HG03039 (cell line): ENCODE measurements at regions not wholly inside any gene's neighbourhood (a gene's known extent, or its start where the extent isn't known, plus 50 kb on each side); places are given as distances from the start of the nearest gene placed in this dataset.

ENCODE experiments used
- ATAC-seq: cut with Tn5 transposase; IDR thresholded peaks from one replicate; pipeline ENCODE4 v1.9.1; 2021; ENCODE audit warnings: mild to moderate bottlenecking, moderate library complexity; ENCODE audit not compliant: unreplicated experiment

GRCh38 chr5:117210796-117211195, 636.2 kb upstream of the SEMA6A start:
- no peak for ATAC-seq

DNA sequence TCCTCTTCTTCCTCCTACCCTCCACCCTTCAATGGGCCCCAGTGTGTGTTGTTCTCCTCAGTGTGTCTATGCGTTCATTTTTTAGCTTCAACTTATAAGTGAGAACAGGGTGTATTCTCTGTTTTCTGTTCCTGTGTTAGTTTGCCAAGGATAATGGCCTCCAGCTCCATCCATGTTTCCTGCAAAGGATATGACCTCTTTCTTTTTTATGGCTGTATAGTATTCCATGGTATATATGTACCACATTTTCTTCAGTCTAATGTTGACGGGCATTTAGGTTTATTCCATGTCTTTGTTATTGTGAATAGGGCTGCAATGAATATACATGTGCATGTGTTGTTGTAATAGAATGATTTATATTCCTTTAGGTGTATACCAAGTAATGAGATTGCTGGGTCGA, 634.9 kb upstream of the SEMA6A start:
- no peak for ATAC-seq

DNA sequence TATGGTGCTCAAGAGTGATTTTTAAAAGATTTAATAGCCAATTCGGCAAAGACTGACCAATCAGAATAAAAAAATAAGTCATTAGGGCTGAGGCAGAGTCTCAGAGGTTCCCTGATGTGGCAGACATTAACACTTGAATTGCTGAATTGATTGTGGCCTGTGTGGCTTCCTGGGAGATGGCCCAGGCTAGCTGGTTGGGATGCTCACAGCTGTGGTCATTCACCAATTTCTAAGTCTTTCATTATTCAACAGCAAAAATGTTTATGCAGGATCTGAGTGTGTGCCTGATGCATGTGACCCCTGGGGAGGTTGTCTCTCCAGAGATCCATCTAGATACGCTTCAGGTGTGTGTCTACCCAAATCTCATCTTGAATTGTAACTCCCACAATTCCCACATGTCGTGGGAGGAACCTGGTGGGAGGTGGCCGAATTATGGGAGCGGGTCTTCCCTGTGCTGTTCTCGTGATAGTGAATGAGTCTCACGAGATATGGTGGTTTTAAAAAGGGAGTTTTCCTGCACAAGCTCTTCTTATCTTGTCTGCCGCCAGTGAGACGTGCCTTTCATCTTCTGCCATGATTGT, 632.6 kb upstream of the SEMA6A start:
- ATAC-seq = no peak

DNA sequence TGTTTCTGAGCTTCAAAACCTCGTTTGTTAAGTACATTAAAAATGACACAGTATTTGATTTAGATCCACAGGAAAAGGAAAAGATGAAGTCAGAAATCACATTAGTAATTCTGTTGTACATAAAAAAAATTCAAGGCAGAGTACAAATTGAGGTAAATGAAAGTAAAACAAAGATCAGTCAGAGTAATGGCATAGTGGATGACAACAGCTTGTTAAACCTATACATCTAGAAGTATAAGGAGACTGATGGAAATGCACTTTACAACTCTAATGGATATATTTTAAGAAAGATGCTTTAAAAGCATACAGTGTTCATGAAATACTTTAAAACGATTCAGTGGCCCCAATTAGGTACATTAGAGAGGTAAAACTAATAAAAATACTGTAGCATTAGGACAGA, 631.3 kb upstream of the SEMA6A start:
- ATAC-seq = no peak

GRCh38 chr5:117204926-117205869, 630.6 kb upstream of the SEMA6A start:
- no peak for ATAC-seq

DNA sequence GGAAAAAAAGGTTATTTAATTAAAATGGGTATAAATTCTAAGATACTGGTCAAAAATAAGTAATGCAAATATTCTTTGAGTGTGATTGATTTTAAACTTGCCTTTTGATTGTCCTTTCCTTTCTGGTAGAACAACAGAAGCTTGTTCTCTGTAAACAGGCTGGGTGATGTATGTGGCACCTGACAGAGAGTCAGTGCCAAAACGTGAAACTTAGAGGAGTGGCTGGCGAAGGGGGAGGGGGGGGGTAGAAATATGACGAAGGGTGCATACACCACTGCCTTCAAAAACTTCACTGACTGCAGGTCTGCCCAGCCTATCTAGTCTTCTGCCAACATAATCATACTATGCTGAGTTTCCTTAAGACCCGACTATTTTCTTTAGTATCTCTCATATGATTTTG, 629.8 kb upstream of the SEMA6A start:
- ATAC-seq = no peak

GRCh38 chr5:117203584-117203983, 629.0 kb upstream of the SEMA6A start:
- no peak for ATAC-seq

DNA sequence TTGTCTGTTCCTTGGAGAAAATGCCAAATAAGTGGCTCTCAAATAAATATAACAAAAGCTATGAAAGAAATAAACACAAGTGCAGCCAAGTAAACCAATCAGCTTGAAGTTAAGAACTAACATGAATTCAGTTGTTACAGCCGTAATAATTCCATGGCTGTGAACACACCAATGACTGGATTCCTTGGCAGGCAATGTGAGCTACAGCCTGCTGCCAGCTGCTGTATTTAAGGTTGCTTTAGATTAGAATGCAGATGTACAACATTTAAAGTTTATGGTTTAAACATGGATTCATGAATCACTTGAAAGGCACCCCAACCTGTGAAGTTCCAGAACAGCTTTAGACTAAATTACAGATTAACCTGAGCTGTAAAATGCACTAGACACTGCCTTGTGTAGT, 626.4 kb upstream of the SEMA6A start:
- ATAC-seq = no peak

GRCh38 chr5:117195076-117195475, 620.5 kb upstream of the SEMA6A start:
- no peak for ATAC-seq

- no peak for ATAC-seq
Observed at GRCh38 chr5:117191251-117191650, 616.6 kb upstream of the SEMA6A start.

DNA sequence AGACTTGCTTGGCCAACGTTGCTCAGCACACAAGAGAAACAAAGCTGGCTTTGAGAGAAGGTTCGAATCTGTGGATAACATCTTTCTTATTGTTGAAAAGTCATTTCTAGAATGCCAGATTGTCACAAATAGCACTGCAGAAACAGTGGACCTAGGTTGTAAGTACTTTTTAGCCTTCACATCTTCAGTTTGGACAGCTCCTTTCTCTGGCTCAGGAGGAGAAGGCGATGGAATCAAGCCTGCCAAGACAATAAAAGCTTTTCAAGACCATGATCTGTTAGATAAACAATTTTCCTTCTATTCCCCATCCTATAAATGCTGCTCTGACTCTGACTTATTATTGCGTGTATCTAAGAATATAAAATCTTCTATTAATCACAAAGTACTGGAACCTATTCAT, 615.2 kb upstream of the SEMA6A start:
- ATAC-seq = no peak

- no peak for ATAC-seq
Observed at GRCh38 chr5:117188211-117188610, 613.6 kb upstream of the SEMA6A start.

- no peak for ATAC-seq
Observed at GRCh38 chr5:117186751-117187150, 612.1 kb upstream of the SEMA6A start.

- ATAC-seq = no peak
Observed at GRCh38 chr5:117183326-117183725, 608.7 kb upstream of the SEMA6A start.

DNA sequence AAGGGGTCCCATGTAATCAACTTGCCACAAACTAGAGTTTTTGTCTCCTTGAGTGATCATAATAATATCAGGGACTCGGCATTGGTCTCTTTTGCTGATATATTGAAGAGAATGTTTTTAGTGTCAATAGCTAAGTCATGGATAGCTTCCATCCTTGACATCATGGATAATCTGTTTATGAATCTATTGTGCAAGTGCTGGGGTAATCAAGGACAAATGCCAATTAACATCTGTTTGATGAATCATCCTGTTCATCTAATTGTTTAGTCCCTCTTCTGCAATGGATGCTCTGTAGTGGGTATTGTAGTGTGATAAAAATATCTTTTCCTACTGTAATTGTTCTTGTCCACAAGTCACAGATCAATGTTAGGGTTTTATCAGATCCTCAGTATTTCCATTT, 607.5 kb upstream of the SEMA6A start:
- no peak for ATAC-seq

- ATAC-seq = no peak
Observed at GRCh38 chr5:117177302-117177701, 602.7 kb upstream of the SEMA6A start.

DNA sequence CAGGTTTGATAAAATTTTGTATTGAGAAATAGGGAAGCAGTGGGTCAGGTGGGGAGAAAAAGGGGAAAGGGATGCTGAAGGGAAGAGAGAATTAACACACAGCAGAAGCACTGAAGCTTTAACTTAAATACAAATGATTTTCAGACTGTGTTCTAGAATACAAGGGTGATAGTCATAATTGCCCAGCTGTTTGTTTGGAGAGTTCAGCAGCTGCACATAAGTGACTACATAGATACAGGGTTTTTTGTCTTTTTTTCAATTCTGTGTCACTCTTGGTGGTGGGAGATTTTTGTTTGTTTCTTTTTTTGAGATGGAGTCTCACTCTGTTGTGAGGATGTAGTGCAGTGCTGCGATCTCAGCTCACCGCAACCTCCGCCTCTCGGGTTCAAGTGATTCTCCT, 590.4 kb upstream of the SEMA6A start:
- ATAC-seq = no peak

GRCh38 chr5:117161718-117162335, 587.2 kb upstream of the SEMA6A start:
- no peak for ATAC-seq

DNA sequence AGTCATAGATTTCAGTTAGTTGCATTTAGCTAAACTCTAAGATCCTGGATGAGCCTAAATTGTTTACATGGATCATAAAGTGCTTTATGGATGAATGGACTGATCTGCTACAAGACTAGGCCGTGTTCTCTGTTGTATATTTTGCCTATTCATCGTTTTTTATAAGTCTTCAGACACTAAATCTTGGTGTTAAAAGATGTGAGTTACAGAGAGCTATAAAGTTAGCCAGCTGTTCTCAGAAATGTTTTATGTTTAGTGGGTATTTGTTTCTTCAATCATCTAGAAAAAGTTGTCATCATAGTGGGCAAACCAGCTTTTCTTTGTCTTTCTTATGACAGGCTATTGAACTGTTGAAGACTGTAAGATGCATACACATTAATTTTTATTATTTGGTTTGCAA, 585.8 kb upstream of the SEMA6A start:
- no peak for ATAC-seq

GRCh38 chr5:117149312-117149711, 574.7 kb upstream of the SEMA6A start:
- no peak for ATAC-seq

DNA sequence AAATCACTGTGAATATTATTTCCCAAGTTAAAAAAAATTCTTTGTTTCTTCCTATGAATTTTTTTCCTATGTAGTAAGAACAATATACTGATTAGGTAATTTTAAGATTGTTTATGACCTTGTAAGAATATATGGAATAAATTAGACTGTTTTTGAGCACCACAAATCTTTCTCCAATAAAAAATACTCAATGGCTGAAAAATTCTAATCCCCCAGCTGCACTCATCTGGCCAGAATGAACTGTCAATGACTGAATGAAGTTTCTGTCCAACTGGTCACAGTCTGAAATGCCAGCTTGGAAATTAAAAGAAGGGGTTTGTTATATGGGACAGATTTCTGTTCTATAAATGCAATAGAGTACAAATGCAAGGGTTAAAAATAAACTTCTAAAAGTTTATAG, 569.5 kb upstream of the SEMA6A start:
- no peak for ATAC-seq

DNA sequence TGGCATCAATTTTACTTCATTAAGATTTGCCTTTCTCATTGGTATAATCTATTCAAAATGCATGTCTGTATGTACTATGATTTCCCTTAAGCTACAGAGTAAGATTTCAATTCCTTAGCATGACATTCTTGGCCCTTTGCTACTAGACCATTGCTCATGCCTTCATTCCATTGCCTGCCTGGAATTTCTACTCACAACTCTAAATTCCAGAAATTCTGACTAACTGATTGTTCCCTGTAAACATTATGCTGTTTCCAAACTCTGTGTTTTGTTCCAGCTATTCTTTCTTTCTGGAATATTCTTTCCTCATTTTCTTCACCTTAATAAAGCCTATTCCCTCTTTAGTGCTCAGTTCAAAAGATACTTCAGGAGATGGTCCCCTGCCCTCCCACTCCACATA, 568.8 kb upstream of the SEMA6A start:
- no peak for ATAC-seq
